ENCODE measurements at regions not wholly inside any gene's neighbourhood (a gene's known extent, or its start where the extent isn't known, plus 50 kb on each side); places are given as distances from the start of the nearest gene placed in this dataset.

- TF ChIP-seq CTCF (IDR thresholded peaks at IDR 0.05) (no peak), POLR2A (IDR thresholded peaks at IDR 0.05) (no peak), POLR2AphosphoS5 (IDR thresholded peaks at IDR 0.05) (no peak)
Measured at GRCh38 chr4:23097251-23097650, 404.5 kb downstream of the GBA3 start.

Data from prostate gland (tissue), 2 donors.